ENCODE measurements at regions not wholly inside any gene's neighbourhood (a gene's known extent, or its start where the extent isn't known, plus 50 kb on each side); places are given as distances from the start of the nearest gene placed in this dataset.

DNA sequence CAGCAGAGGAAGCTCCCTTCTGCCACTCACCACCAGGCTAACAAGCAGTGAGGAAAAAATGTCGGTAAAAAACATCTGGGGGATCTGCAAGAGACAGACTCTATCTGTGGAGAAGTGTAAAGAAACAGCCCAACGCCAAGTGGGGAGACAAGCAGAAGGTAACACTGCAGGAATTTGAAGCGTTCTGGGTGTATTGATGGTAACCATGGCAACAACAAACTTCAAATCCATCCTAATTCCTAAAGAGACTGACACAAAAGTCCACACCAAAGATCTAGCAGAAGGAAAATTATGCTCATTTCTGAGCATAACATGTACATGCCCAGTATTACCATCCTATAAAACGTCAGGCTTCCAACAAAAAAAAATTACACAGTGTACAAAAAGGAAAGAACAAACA lies 449.3 kb downstream of the GABRB3 start:
- H3K9me2 ChIP-seq (replicated peaks; ENCODE audit: insufficient read depth): no peaks in the 10 kb centered on the region
- H3K4me1 ChIP-seq (ENCODE audit: insufficient read depth): no peaks in the 10 kb centered on the region
- no peaks in the 10 kb centered on the region for H3K27me3 ChIP-seq
- WGBS (ENCODE audit: low lambda C conversion rate, missing lambda C conversion rate): 78% methylated on average over 4 of the region's 4 CpGs
- no peaks in the 10 kb centered on the region for H3K9me3 ChIP-seq (ENCODE audit: low read depth)
- no peaks in the 10 kb centered on the region for H3K79me2 ChIP-seq
- H3K4me3 ChIP-seq: no peak overlapping the region
- no peak for DNase-seq (ENCODE audit: low spot score)
- H3K27ac ChIP-seq: no peak overlapping the region
- TF ChIP-seq, protein P1, sequence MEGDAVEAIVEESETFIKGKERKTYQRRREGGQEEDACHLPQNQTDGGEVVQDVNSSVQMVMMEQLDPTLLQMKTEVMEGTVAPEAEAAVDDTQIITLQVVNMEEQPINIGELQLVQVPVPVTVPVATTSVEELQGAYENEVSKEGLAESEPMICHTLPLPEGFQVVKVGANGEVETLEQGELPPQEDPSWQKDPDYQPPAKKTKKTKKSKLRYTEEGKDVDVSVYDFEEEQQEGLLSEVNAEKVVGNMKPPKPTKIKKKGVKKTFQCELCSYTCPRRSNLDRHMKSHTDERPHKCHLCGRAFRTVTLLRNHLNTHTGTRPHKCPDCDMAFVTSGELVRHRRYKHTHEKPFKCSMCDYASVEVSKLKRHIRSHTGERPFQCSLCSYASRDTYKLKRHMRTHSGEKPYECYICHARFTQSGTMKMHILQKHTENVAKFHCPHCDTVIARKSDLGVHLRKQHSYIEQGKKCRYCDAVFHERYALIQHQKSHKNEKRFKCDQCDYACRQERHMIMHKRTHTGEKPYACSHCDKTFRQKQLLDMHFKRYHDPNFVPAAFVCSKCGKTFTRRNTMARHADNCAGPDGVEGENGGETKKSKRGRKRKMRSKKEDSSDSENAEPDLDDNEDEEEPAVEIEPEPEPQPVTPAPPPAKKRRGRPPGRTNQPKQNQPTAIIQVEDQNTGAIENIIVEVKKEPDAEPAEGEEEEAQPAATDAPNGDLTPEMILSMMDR (IDR thresholded peaks at IDR 0.05; ENCODE audit: poor library complexity): no peak
- no peak for TF ChIP-seq EZH2phosphoT487 (IDR thresholded peaks at IDR 0.05; ENCODE audit: low read depth, severe bottlenecking, unreplicated experiment)
- no peak for TF ChIP-seq EZH2 (IDR thresholded peaks at IDR 0.05; ENCODE audit: borderline replicate concordance)
- no peaks in the 10 kb centered on the region for H4K20me1 ChIP-seq (ENCODE audit: insufficient read depth, poor library complexity, severe bottlenecking)
- no peak overlapping the region for H2AFZ ChIP-seq
- H3K36me3 ChIP-seq (replicated peaks; ENCODE audit: insufficient read depth, low read depth): no peaks in the 10 kb centered on the region
- H3K4me2 ChIP-seq: no peak overlapping the region

DNA sequence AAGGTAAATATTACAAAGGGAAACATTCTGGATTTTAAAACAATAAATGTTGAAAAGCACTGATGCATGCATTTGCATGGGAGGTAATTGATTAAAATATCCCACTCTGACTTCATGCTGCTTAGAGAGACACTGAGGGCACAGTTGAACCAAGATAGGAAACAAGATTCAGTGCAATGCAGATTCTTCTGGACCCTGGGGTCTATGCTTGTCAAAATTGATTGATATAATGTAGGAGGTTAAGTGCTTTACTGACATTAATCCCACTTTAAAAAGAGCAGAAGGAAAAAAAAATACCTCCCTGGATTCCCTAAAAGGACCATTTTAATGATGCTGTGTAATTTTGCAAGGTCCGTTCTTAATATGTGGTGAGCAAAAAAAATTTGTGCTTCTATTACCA lies 454.2 kb downstream of the GABRB3 start:
- H3K9me3 ChIP-seq (ENCODE audit: low read depth): no peaks in the 10 kb centered on the region
- DNase-seq (ENCODE audit: low spot score): no peak
- H2AFZ ChIP-seq: no peak overlapping the region
- WGBS (ENCODE audit: low lambda C conversion rate, missing lambda C conversion rate): 95% methylated on average over 1 of the region's 1 CpG
- no peaks in the 10 kb centered on the region for H3K27me3 ChIP-seq
- no peaks in the 10 kb centered on the region for H3K4me1 ChIP-seq (ENCODE audit: insufficient read depth)
- H4K20me1 ChIP-seq (ENCODE audit: insufficient read depth, poor library complexity, severe bottlenecking): no peaks in the 10 kb centered on the region
- no peaks in the 10 kb centered on the region for H3K79me2 ChIP-seq
- H3K27ac ChIP-seq: no peak overlapping the region
- H3K9me2 ChIP-seq (replicated peaks; ENCODE audit: insufficient read depth): no peaks in the 10 kb centered on the region
- H3K36me3 ChIP-seq (replicated peaks; ENCODE audit: insufficient read depth, low read depth): no peaks in the 10 kb centered on the region
- no peak overlapping the region for H3K4me2 ChIP-seq
- TF ChIP-seq, protein P1 (IDR thresholded peaks at IDR 0.05; ENCODE audit: poor library complexity): no peak
- TF ChIP-seq EZH2 (IDR thresholded peaks at IDR 0.05; ENCODE audit: borderline replicate concordance) (no peak), EZH2phosphoT487 (IDR thresholded peaks at IDR 0.05; ENCODE audit: low read depth, severe bottlenecking, unreplicated experiment) (no peak)
- no peak overlapping the region for H3K4me3 ChIP-seq

DNA sequence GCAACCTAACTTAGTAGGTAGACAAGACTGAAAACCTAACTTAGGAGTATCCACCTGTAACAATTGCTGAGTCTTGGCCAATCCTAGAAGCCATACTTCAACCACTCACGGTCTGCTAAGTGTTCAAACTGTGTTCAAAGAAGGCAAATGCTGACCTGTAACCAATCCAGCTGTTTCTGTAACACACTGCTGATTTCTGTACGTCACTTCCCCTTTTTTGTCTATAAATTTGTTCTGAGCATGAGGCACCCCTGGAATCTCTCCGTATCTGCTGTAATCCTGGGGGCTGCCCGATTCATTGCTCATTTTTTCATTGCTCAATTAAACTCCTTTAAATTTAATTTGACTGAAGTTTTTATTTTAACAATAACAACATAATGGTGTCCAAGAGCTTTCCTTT lies 451.4 kb upstream of the ATP10A start:
- 83% methylated on average over 4 of the region's 4 CpGs for WGBS (ENCODE audit: low lambda C conversion rate, missing lambda C conversion rate)
- no peaks in the 10 kb centered on the region for H3K9me3 ChIP-seq (ENCODE audit: low read depth)

More for the DNA sequence above, 451.4 kb upstream of the ATP10A start:
- no peaks in the 10 kb centered on the region for H3K4me1 ChIP-seq (ENCODE audit: insufficient read depth)
- no peaks in the 10 kb centered on the region for H3K36me3 ChIP-seq (replicated peaks; ENCODE audit: insufficient read depth, low read depth)
- H2AFZ ChIP-seq: no peak overlapping the region
- no peaks in the 10 kb centered on the region for H3K9me2 ChIP-seq (replicated peaks; ENCODE audit: insufficient read depth)
- no peaks in the 10 kb centered on the region for H4K20me1 ChIP-seq (ENCODE audit: insufficient read depth, poor library complexity, severe bottlenecking)
- TF ChIP-seq, protein P1 (IDR thresholded peaks at IDR 0.05; ENCODE audit: poor library complexity): no peak
- TF ChIP-seq EZH2phosphoT487 (IDR thresholded peaks at IDR 0.05; ENCODE audit: low read depth, severe bottlenecking, unreplicated experiment) (no peak), EZH2 (IDR thresholded peaks at IDR 0.05; ENCODE audit: borderline replicate concordance) (no peak)
- H3K27ac ChIP-seq: no peak overlapping the region
- no peak overlapping the region for H3K4me2 ChIP-seq
- no peak for DNase-seq (ENCODE audit: low spot score)
- H3K79me2 ChIP-seq: no peaks in the 10 kb centered on the region
- H3K4me3 ChIP-seq: no peak overlapping the region
- H3K27me3 ChIP-seq: no peaks in the 10 kb centered on the region

Measured in hepatocyte (in vitro differentiated cells).